ENCODE measurements at regions not wholly inside any gene's neighbourhood (a gene's known extent, or its start where the extent isn't known, plus 50 kb on each side); places are given as distances from the start of the nearest gene placed in this dataset.

GRCh38 chr1:157893686-157894085 lies 52.1 kb upstream of the CD5L start:
- DNase-seq (ENCODE audit: extremely low read depth in 1 of 4, low spot score in 3 of 4) (no peak), ATAC-seq (no peak), FAIRE-seq (no peak)
- in situ Hi-C loops (cut with MboI) (no loop called here), intact Hi-C loops (cut with micrococcal nuclease) (no loop called here)
- no peaks in the 10 kb centered on the region for H3K9me3 ChIP-seq (replicated peaks; ENCODE audit: control insufficient read depth, insufficient read depth, low read depth, low read length)
- H3K9ac ChIP-seq (ENCODE audit: insufficient read depth in 1 of 2, low read depth in 2 of 2, low read length in 2 of 2) = no peak overlapping the region
- ChIA-PET CTCF (ENCODE audit: low intra/inter-chr PET ratio) (no interaction called here), POLR2A (no interaction called here)
- no peaks in the 10 kb centered on the region for H3K9me1 ChIP-seq (ENCODE audit: control insufficient read depth, insufficient read depth, low read length)
- H3K36me3 ChIP-seq (ENCODE audit: control insufficient read depth, insufficient read depth, low read length) = no peaks in the 10 kb centered on the region
- H3K4me1 ChIP-seq (replicated peaks in 1 of 2; ENCODE audit: control insufficient read depth in 2 of 2, insufficient read depth in 2 of 2, low read length in 2 of 2) = no peaks in the 10 kb centered on the region
- no peak overlapping the region for H3K4me3 ChIP-seq
- H3K27ac ChIP-seq (ENCODE audit: extremely low read depth, low read depth, low read length) = no peak overlapping the region
- BruUV-seq (replicated peaks) = no TSS peak
- H3K4me2 ChIP-seq (ENCODE audit: insufficient read depth, low read length) = no peak overlapping the region
- H4K20me1 ChIP-seq (replicated peaks; ENCODE audit: control insufficient read depth, insufficient read depth, low read length) = no peaks in the 10 kb centered on the region
- TF ChIP-seq STAG1 (CRISPR knock-in tag; IDR thresholded peaks at IDR 0.05; ENCODE audit: borderline replicate concordance) = no peak
- TF ChIP-seq FOXO4 (CRISPR knock-in tag; IDR thresholded peaks at IDR 0.05) = no peak
- no peak for TF ChIP-seq ZBTB49 (CRISPR knock-in tag; IDR thresholded peaks at IDR 0.05; ENCODE audit: borderline replicate concordance)
- TF ChIP-seq SAP30 (IDR thresholded peaks at IDR 0.05; ENCODE audit: borderline replicate concordance, insufficient read depth, low read depth, low read length, poor library complexity, severe bottlenecking) = no peak
- no peak for TF ChIP-seq SAFB (IDR thresholded peaks at IDR 0.05; ENCODE audit: borderline replicate concordance, low read depth, low read length)
- TF ChIP-seq YBX1 (IDR thresholded peaks at IDR 0.05) = no peak
- H3K79me2 ChIP-seq (ENCODE audit: control insufficient read depth, insufficient read depth, low read length) = no peaks in the 10 kb centered on the region
- H3K27me3 ChIP-seq (ENCODE audit: control insufficient read depth in 2 of 2, insufficient read depth in 2 of 2, low read length in 2 of 2) = no peaks in the 10 kb centered on the region
- H2AFZ ChIP-seq (ENCODE audit: low read depth, low read length) = no peak overlapping the region
